Fibroblast of lung (primary cell): ENCODE measurements at regions not wholly inside any gene's neighbourhood (a gene's known extent, or its start where the extent isn't known, plus 50 kb on each side); places are given as distances from the start of the nearest gene placed in this dataset.

Source experiments
- EZH2 ChIP-seq: IDR thresholded peaks from 2 replicates; pipeline ENCODE4 v1.5.1; 2012; ENCODE audit warnings: low read length, control low read depth, mild to moderate bottlenecking; ENCODE audit errors: missing control alignments
- TF ChIP-seq, protein P1 (sequence below), 2 donors: IDR thresholded peaks in 1 of 2; conservative IDR thresholded peaks in 1 of 2; 1 replicate in 1 of 2; 2 replicates in 1 of 2; pipeline ENCODE4 v1.5.1; 2011 to 2012; ENCODE audit warnings: low read length in 2 of 2, control low read depth in 1 of 2, inconsistent platforms in 1 of 2, low read depth in 1 of 2, mild to moderate bottlenecking in 1 of 2

DNA sequence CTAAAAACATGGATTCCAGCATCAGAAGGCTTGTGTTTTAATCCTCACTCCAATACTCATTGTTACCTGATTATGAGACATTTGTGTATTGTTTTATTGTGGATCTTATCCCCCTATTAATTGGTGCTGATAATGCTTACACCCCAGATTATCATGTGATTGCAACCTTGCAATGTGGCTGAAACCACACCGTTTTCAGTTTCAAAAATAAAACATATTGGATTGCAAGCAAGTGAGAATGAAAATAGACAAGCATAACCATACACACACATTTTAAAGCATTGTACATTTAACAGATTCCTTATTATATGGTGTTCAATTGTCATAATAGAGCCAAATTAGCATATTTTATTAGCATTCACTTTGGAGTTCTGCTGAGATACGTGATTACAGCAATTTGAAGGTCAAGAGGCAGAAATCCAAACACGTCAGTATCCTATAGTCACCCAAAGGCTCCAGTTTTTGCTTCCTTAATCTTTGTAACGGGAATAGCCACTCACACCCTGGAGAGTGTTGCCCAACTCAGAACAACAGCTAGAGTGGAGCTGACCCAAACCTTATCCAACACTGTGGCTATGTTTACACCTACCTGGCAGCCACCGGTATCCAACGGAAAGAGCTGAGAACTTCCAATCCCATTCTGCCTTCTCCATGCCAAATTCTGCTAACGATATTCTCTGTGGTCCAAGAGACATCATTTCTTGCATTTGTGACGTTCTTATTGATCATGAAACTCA, 317.1 kb upstream of the KLF6 start:
- TF ChIP-seq, protein P1, sequence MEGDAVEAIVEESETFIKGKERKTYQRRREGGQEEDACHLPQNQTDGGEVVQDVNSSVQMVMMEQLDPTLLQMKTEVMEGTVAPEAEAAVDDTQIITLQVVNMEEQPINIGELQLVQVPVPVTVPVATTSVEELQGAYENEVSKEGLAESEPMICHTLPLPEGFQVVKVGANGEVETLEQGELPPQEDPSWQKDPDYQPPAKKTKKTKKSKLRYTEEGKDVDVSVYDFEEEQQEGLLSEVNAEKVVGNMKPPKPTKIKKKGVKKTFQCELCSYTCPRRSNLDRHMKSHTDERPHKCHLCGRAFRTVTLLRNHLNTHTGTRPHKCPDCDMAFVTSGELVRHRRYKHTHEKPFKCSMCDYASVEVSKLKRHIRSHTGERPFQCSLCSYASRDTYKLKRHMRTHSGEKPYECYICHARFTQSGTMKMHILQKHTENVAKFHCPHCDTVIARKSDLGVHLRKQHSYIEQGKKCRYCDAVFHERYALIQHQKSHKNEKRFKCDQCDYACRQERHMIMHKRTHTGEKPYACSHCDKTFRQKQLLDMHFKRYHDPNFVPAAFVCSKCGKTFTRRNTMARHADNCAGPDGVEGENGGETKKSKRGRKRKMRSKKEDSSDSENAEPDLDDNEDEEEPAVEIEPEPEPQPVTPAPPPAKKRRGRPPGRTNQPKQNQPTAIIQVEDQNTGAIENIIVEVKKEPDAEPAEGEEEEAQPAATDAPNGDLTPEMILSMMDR (conservative IDR thresholded peaks at IDR 0.05 in 1 of 2, IDR thresholded peaks at IDR 0.05 in 1 of 2; ENCODE audit: low read depth in 1 of 2, low read length in 2 of 2): no peak
- TF ChIP-seq EZH2: no peak
